Mucosa of descending colon (tissue), 3 donors: ENCODE measurements at regions not wholly inside any gene's neighbourhood (a gene's known extent, or its start where the extent isn't known, plus 50 kb on each side); places are given as distances from the start of the nearest gene placed in this dataset.
A peak's percentile ranks its signal among the peaks of the same experiment; 100 is the strongest.

Experiments
- ATAC-seq: fragments of 200-7000 bp; cut with Tn5 transposase; one replicate; pipeline ENCODE4 v1.9.1; 2020; ENCODE audit warnings: mild to moderate bottlenecking, moderate library complexity
- DNase-seq, 3 donors: peaks; one replicate each; pipeline ENCODE4 v3.0.0-alpha.2; 2020
- H3K36me3 ChIP-seq: fragments of 200-600 bp; one replicate; pipeline ENCODE4 v1.8.0; 2021; ENCODE audit warnings: low read depth, mild to moderate bottlenecking
- H3K4me1 ChIP-seq: fragments of 200-600 bp; one replicate; pipeline ENCODE4 v1.8.0; 2021; ENCODE audit warnings: low read depth, mild to moderate bottlenecking
- H3K4me3 ChIP-seq: fragments of 200-600 bp; one replicate; pipeline ENCODE4 v1.8.0; 2021; ENCODE audit warnings: mild to moderate bottlenecking
- H3K9me3 ChIP-seq: fragments of 200-600 bp; one replicate; pipeline ENCODE4 v1.8.0; 2021; ENCODE audit warnings: mild to moderate bottlenecking
- CTCF ChIP-seq: fragments of 200-600 bp; IDR thresholded peaks from one replicate; pipeline ENCODE4 v1.8.0; 2022; ENCODE audit warnings: antibody characterized with exemption, mild to moderate bottlenecking
- intact Hi-C, 2 donors: fragments of 100-400 bp; cut with DNase I in 1 of 2; cut with micrococcal nuclease in 1 of 2; formaldehyde crosslinking; loops; one replicate each; pipeline versions ENCODE4 v1.11.0 to v1.11.1; 2022; cut with DNase I, micrococcal nuclease
- donor health status: DM: no; HTN: no; CAD: no; lungs with moderate emphysema.
- donor health status: DM: no; HTN: no; CAD: no.
- donor health status: DM: no; HTN: yes; CAD: no.

DNA sequence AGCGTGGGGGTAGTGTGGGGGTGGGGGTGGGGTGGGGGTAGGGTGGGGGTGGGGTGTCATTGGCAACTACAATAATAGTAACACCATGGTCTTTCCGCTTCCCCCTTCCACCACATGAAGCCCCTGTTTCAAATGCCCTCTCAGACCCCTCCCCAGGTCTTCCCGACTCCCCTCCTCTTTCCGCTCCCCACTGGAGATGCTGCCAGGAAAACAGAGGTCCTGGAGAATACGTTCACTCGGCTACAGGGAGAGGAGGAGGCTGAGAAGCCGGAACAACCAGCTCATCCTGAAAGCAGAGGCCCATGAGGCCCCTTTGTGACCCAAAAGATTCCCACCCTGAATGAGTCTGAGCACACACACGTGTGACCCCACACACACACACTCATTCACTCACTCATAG lies 75.4 kb downstream of the CPN2 start:
- Histone ChIP-seq H3K4me3 (no peak overlapping the region), H3K4me1 (peaks cover 3% of the 10 kb centered on the region), H3K9me3 (no peaks in the 10 kb centered on the region), H3K36me3 (no peaks in the 10 kb centered on the region)
- no peak for TF ChIP-seq CTCF
- DNase-seq: no peak
- intact Hi-C loops: no loop called here
- ATAC-seq: no peak

GRCh38 chr3:194276768-194277103 lies 74.4 kb downstream of the CPN2 start:
- ATAC-seq (no peak), DNase-seq (no peak)
- Histone ChIP-seq H3K4me3 (no peak overlapping the region), H3K36me3 (no peaks in the 10 kb centered on the region), H3K4me1 (no peaks in the 10 kb centered on the region), H3K9me3 (no peaks in the 10 kb centered on the region)
- intact Hi-C loops: no loop called here
- no peak for TF ChIP-seq CTCF

- Histone ChIP-seq H3K36me3 (no peaks in the 10 kb centered on the region), H3K4me1 (no peaks in the 10 kb centered on the region), H3K9me3 (no peaks in the 10 kb centered on the region), H3K4me3 (no peak overlapping the region)
- TF ChIP-seq CTCF: no peak
- ATAC-seq: peak; percentile 39
- DNase-seq: peak in 1 of 3 donors; percentile 57
- intact Hi-C loops: no loop called here
These were observed 73.9 kb downstream of the CPN2 start for GRCh38 chr3:194277104-194277785.

GRCh38 chr3:194277786-194278130 lies 73.4 kb downstream of the CPN2 start:
- TF ChIP-seq CTCF: no peak
- Histone ChIP-seq H3K4me1 (no peaks in the 10 kb centered on the region), H3K36me3 (no peaks in the 10 kb centered on the region), H3K4me3 (no peak overlapping the region), H3K9me3 (no peaks in the 10 kb centered on the region)
- peak in 1 of 3 donors; percentile 47 for DNase-seq
- ATAC-seq: peak; percentile 39
- intact Hi-C loops: no loop called here

DNA sequence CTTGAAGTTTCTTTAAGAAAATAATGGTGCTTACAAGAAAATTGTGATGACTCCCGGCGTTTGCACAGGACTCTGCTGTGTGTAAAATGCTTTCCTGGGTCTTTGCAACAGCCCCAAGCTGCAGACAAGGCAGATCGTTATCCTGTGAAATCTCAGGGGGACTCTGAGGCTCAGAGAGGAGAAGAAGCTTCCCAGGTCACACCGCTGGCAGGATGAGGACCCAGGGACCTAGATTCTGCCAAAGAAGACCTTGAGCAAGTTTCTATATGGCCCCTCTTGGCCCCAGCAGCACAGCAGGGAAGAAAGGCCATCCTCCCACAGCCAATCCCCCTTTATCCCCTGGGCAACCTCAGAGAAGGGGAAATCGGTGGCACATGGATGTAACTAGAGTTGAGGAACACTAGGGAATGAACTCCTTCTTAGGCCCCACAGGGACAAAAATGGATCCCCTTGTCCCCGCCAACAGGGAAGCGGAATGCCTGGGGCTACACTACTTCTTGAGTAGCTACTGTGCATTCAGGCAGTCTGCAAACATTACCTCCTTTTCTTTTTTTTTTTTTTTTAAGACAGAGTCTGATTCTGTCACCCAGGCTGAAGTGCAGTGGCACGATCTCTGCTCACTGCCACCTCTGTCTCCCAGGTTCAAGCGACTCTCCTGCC lies 72.8 kb downstream of the CPN2 start:
- intact Hi-C loops: no loop called here
- H3K36me3 ChIP-seq: no peaks in the 10 kb centered on the region
- H3K9me3 ChIP-seq: no peaks in the 10 kb centered on the region
- H3K4me3 ChIP-seq: no peak overlapping the region
- no peak for DNase-seq
- no peaks in the 10 kb centered on the region for H3K4me1 ChIP-seq
- ATAC-seq: no peak
- TF ChIP-seq CTCF: no peak

DNA sequence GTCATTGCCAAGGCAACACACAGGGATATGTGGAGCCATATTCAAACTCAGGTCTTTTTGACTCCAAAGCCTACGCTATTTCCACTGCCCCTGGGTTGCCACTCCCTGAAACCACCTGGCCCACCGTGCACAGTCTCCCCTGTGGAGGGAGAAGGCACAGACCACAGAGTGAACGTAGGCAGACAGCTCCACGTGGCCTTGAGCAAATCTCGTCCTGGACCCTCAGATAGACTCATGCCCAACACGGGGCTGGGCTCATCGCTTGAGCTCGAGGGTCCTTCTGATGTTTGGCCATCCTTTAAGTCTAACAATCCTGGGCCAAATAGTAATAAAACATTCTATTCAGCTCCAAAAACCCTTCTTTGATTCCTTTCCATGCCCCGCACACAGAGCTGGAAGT lies 72.0 kb downstream of the CPN2 start:
- Histone ChIP-seq H3K36me3 (no peaks in the 10 kb centered on the region), H3K9me3 (no peaks in the 10 kb centered on the region), H3K4me3 (no peak overlapping the region), H3K4me1 (no peaks in the 10 kb centered on the region)
- ATAC-seq (no peak), DNase-seq (no peak)
- TF ChIP-seq CTCF: no peak
- intact Hi-C loops: no loop called here
